A549 (cell line): ENCODE measurements at regions not wholly inside any gene's neighbourhood (a gene's known extent, or its start where the extent isn't known, plus 50 kb on each side); places are given as distances from the start of the nearest gene placed in this dataset.

Source experiments
- ATAC-seq, 2 experiments: fragments of 200-7000 bp in 1 of 2; fragments of >200 bp in 1 of 2; cut with Nextera tagmentation in 1 of 2; cut with Tn5 transposase in 1 of 2; 3 replicates each; pipeline versions ENCODE4 v1.8.0 to v1.9.1; 2018 to 2020; ENCODE audit warnings: mild to moderate bottlenecking in 1 of 2, moderate library complexity in 1 of 2
- CTCF ChIA-PET: fragments of 300-600 bp; sonication (Branson Sonifier 250); formaldehyde crosslinking; extraction: SDS; loops from one replicate; lab custom pipeline; 2021; ENCODE audit warnings: antibody characterized with exemption, inconsistent platforms; lab: Yijun Ruan, JAX
- POLR2A ChIA-PET: fragments of 350-600 bp; formaldehyde crosslinking; extraction: SDS; loops from one replicate; lab custom pipeline; 2021; ENCODE audit warnings: antibody characterized with exemption, inconsistent platforms; lab: Yijun Ruan, JAX
- DNase-seq, 2 experiments: peaks; one replicate each; pipeline versions ENCODE4 v3.0.0 to v3.0.0-alpha.2; 2011 to 2016; ENCODE audit warnings: low read depth in 1 of 2, low spot score in 1 of 2
- FAIRE-seq: peaks from 2 replicates; lab custom pipeline; 2011; peaks lifted over from hg19 to GRCh38; lab: Jason Lieb, UNC
- H3K27ac ChIP-seq, 2 experiments: fragments of >200 bp; sonication (Bioruptor Twin); formaldehyde crosslinking; 3 replicates each; pipeline ENCODE4 v1.5.1; 2016 to 2017
- H3K4me1 ChIP-seq: fragments of >200 bp; sonication (Bioruptor Twin); formaldehyde crosslinking; 3 replicates; pipeline ENCODE4 v1.6.1; 2016
- H3K4me2 ChIP-seq: fragments of >200 bp; sonication (Bioruptor Twin); formaldehyde crosslinking; 3 replicates; pipeline ENCODE4 v1.6.1; 2016
- H3K4me3 ChIP-seq: fragments of >200 bp; sonication (Bioruptor Twin); formaldehyde crosslinking; 3 replicates; pipeline ENCODE4 v1.5.1; 2016
- H3K9me3 ChIP-seq: fragments of >200 bp; sonication (Bioruptor Twin); formaldehyde crosslinking; 3 replicates; pipeline ENCODE4 v1.6.1; 2016
- CEBPB ChIP-seq, 2 experiments: fragments of >200 bp in 1 of 2; sonication (Bioruptor Twin) in 1 of 2; formaldehyde crosslinking in 1 of 2; IDR thresholded peaks; 2 replicates each; pipeline ENCODE4 v1.6.1; 2012 to 2016
- CHD2 ChIP-seq: fragments of 150-350 bp; IDR thresholded peaks from 2 replicates; pipeline ENCODE4 v1.6.1; 2014; ENCODE audit warnings: low read length; ENCODE audit not compliant: partially characterized antibody
- E2F6 ChIP-seq: IDR thresholded peaks from 2 replicates; pipeline ENCODE4 v1.6.1; 2012; ENCODE audit warnings: low read depth, borderline replicate concordance
- ELK1 ChIP-seq: fragments of 150-350 bp; IDR thresholded peaks from 2 replicates; pipeline ENCODE4 v1.6.1; 2014; ENCODE audit warnings: low read depth, mild to moderate bottlenecking, low read length
- ESRRA ChIP-seq: fragments of 150-350 bp; IDR thresholded peaks from 2 replicates; pipeline ENCODE4 v1.6.1; 2014; ENCODE audit warnings: mild to moderate bottlenecking, low read length, borderline replicate concordance
- FOXS1 ChIP-seq: fragments of 250-450 bp; sonication (Bioruptor Pico); IDR thresholded peaks from 2 replicates; pipeline ENCODE4 v1.5.0; 2020; ENCODE audit warnings: mild to moderate bottlenecking, moderate library complexity
- HES2 ChIP-seq: fragments of >200 bp; sonication (Bioruptor Twin); formaldehyde crosslinking; IDR thresholded peaks from 2 replicates; pipeline ENCODE4 v1.6.1; 2016
- HOXB5 ChIP-seq: fragments of 250-450 bp; sonication (Bioruptor Pico); IDR thresholded peaks from 2 replicates; pipeline ENCODE4 v1.5.0; 2020; ENCODE audit warnings: mild to moderate bottlenecking, moderate library complexity
- JUNB ChIP-seq: fragments of >200 bp; sonication (Bioruptor Twin); formaldehyde crosslinking; IDR thresholded peaks from 2 replicates; pipeline ENCODE4 v1.6.1; 2016
- MAFK ChIP-seq: fragments of 450-650 bp; IDR thresholded peaks from 2 replicates; pipeline ENCODE4 v1.6.1; 2014; ENCODE audit not compliant: partially characterized antibody
- MAZ ChIP-seq: fragments of 150-350 bp; IDR thresholded peaks from 2 replicates; pipeline ENCODE4 v1.6.1; 2014; ENCODE audit warnings: antibody characterized with exemption, low read depth, low read length, borderline replicate concordance
- NR3C1 ChIP-seq: fragments of >200 bp; sonication (Bioruptor Twin); formaldehyde crosslinking; IDR thresholded peaks from 3 replicates; pipeline ENCODE4 v1.6.1; 2017
- POLR2A ChIP-seq: IDR thresholded peaks from 2 replicates; pipeline ENCODE4 v1.6.1; 2012; ENCODE audit warnings: mild to moderate bottlenecking, low read length
- SMC3 ChIP-seq: fragments of >200 bp; sonication (Bioruptor Twin); formaldehyde crosslinking; IDR thresholded peaks from 3 replicates; pipeline ENCODE4 v1.6.1; 2018; ENCODE audit warnings: inconsistent platforms
- SREBF2 ChIP-seq: fragments of 450-650 bp; IDR thresholded peaks from 2 replicates; pipeline ENCODE4 v1.6.1; 2014; ENCODE audit warnings: mild to moderate bottlenecking, moderate library complexity
- TFCP2L1 ChIP-seq: fragments of 250-450 bp; sonication (Bioruptor Pico); IDR thresholded peaks from 2 replicates; pipeline ENCODE4 v1.5.0; 2021; ENCODE audit warnings: mild to moderate bottlenecking
- ZC3H11A ChIP-seq: fragments of 450-650 bp; IDR thresholded peaks from 2 replicates; pipeline ENCODE4 v1.6.1; 2014; ENCODE audit warnings: antibody characterized with exemption, mild to moderate bottlenecking
- ZSCAN20 ChIP-seq: fragments of 250-450 bp; sonication (Bioruptor Pico); IDR thresholded peaks from 2 replicates; pipeline ENCODE4 v1.8.0; 2022; ENCODE audit warnings: mild to moderate bottlenecking, moderate library complexity
- WGBS: methylation state at CpG from one replicate; pipeline ENCODE4 v1.1.6; 2017; ENCODE audit errors: missing lambda C conversion rate; 5-methylcytosine and 5-hydroxymethylcytosine counted together
- TF ChIP-seq, protein P1 (sequence below): fragments of >200 bp; sonication (Bioruptor Twin); formaldehyde crosslinking; IDR thresholded peaks from 3 replicates; pipeline ENCODE4 v1.6.1; 2016
- TF ChIP-seq, protein P2 (sequence below): fragments of 200-600 bp; sonication (generic); IDR thresholded peaks from 2 replicates; pipeline ENCODE4 v1.6.1; 2016; ENCODE audit warnings: antibody characterized with exemption, mild to moderate bottlenecking, moderate library complexity

- no peak for TF ChIP-seq CHD2
- TF ChIP-seq, protein P1, sequence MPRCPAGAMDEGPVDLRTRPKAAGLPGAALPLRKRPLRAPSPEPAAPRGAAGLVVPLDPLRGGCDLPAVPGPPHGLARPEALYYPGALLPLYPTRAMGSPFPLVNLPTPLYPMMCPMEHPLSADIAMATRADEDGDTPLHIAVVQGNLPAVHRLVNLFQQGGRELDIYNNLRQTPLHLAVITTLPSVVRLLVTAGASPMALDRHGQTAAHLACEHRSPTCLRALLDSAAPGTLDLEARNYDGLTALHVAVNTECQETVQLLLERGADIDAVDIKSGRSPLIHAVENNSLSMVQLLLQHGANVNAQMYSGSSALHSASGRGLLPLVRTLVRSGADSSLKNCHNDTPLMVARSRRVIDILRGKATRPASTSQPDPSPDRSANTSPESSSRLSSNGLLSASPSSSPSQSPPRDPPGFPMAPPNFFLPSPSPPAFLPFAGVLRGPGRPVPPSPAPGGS: no peak
Observed at GRCh38 chr2:133836691-133837345, 268.6 kb upstream of the NCKAP5 start (continued).

DNA sequence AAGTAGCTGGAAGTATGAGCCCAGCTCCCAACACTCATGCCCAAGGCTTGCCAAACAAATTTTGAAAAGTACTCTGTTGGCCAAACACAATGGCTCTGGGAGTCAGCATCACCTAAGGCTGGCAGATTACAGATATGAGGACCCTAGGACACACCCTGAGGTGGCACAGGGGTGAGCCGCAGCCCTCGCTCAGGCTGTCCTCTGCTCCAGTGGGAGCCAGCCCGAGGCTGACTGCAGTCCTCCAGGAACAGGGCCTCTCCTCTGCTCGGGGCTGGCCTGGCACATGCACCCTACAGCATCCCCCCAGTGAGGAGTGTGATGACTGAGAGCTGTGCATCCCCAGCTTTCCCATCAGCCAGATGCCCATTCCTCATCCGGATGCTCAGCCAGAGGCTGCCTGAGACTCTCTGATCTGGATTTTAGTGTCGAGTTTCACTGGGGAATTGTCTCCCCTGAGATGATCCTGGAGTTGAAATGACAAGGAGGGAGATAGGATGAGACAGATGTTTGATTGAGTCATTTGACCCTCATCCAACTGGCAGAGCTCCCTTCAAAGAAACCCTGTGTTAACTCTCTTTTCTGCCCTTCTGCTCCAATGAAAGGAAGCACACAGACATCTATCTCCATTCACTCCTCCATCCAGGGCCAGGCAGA, 269.3 kb upstream of the NCKAP5 start:
- FAIRE-seq (no peak), DNase-seq (no peak), ATAC-seq (peak; percentile 36 to 46; a peak in 4 of 6 replicates)
- TF ChIP-seq, protein P2, sequence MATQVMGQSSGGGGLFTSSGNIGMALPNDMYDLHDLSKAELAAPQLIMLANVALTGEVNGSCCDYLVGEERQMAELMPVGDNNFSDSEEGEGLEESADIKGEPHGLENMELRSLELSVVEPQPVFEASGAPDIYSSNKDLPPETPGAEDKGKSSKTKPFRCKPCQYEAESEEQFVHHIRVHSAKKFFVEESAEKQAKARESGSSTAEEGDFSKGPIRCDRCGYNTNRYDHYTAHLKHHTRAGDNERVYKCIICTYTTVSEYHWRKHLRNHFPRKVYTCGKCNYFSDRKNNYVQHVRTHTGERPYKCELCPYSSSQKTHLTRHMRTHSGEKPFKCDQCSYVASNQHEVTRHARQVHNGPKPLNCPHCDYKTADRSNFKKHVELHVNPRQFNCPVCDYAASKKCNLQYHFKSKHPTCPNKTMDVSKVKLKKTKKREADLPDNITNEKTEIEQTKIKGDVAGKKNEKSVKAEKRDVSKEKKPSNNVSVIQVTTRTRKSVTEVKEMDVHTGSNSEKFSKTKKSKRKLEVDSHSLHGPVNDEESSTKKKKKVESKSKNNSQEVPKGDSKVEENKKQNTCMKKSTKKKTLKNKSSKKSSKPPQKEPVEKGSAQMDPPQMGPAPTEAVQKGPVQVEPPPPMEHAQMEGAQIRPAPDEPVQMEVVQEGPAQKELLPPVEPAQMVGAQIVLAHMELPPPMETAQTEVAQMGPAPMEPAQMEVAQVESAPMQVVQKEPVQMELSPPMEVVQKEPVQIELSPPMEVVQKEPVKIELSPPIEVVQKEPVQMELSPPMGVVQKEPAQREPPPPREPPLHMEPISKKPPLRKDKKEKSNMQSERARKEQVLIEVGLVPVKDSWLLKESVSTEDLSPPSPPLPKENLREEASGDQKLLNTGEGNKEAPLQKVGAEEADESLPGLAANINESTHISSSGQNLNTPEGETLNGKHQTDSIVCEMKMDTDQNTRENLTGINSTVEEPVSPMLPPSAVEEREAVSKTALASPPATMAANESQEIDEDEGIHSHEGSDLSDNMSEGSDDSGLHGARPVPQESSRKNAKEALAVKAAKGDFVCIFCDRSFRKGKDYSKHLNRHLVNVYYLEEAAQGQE: no peak
- TF ChIP-seq MAZ (no peak), HES2 (no peak), MAFK (no peak), ELK1 (no peak)
- H3K4me1 ChIP-seq: peaks cover 21% of the 10 kb centered on the region
- WGBS: 25% methylated on average over 2 of the region's 6 CpGs
- ChIA-PET CTCF (interaction anchor here (1.0 to 1.3 kb wide), 2 partner anchors 9 to 1169 kb away, joined by 3 to 5 read pairs; no protein-coding TSS in a partner anchor), POLR2A (no interaction called here)
- H3K27ac ChIP-seq: peak overlapping the region; percentile 34 to 77; a peak in 5 of 6 replicates
- H3K4me2 ChIP-seq: no peak overlapping the region
- H3K4me3 ChIP-seq: no peak overlapping the region
- peaks cover 8% of the 10 kb centered on the region; the same call in 1 of the 3 replicates for H3K9me3 ChIP-seq

- no peak overlapping the region for H3K4me2 ChIP-seq
- DNase-seq (no peak), FAIRE-seq (no peak), ATAC-seq (no peak)
- peak overlapping the region in 1 of 2 experiments; percentile 77; a peak in 3 of 6 replicates for H3K27ac ChIP-seq
- peaks cover 8% of the 10 kb centered on the region; the same call in 1 of the 3 replicates for H3K9me3 ChIP-seq
- H3K4me1 ChIP-seq: peaks cover 22% of the 10 kb centered on the region
- no peak for TF ChIP-seq FOXS1 (CRISPR knock-in tag)
- no peak for TF ChIP-seq E2F6
- no peak for TF ChIP-seq TFCP2L1 (CRISPR knock-in tag)
- TF ChIP-seq ZC3H11A: no peak
- TF ChIP-seq HOXB5 (CRISPR knock-in tag): no peak
- no peak for TF ChIP-seq JUNB
- TF ChIP-seq SMC3: no peak
- TF ChIP-seq POLR2A: no peak
- TF ChIP-seq ZSCAN20 (CRISPR knock-in tag): no peak
- TF ChIP-seq MAFK: no peak
- no peak for TF ChIP-seq ESRRA
- no peak for TF ChIP-seq SREBF2
- no peak for TF ChIP-seq NR3C1
- no peak for TF ChIP-seq CEBPB (IDR thresholded peaks at IDR 0.05)
- ChIA-PET CTCF (interaction anchor here (1.3 kb wide), 1 partner anchor 10 kb away, joined by 5 read pairs; no protein-coding TSS in a partner anchor), POLR2A (no interaction called here)
- WGBS: 74% methylated on average over 7 of the region's 7 CpGs
- H3K4me3 ChIP-seq: no peak overlapping the region
Observed at GRCh38 chr2:133838642-133839365, 270.5 kb upstream of the NCKAP5 start.
